Smooth muscle cell (in vitro differentiated cells): ENCODE measurements at regions not wholly inside any gene's neighbourhood (a gene's known extent, or its start where the extent isn't known, plus 50 kb on each side); places are given as distances from the start of the nearest gene placed in this dataset.

Source experiments
- DNase-seq: peaks from one replicate; lab custom pipeline; 2025; ENCODE audit not compliant: unreplicated experiment; lab: John Stamatoyannopoulos, UW
- H2AFZ ChIP-seq: fragments of 200-600 bp; sonication (generic); 2 replicates; pipeline ENCODE4 v1.6.0; 2016; ENCODE audit warnings: antibody characterized with exemption, low read depth, mild to moderate bottlenecking
- H3F3A ChIP-seq: fragments of 200-600 bp; sonication (generic); 2 replicates; pipeline ENCODE4 v1.6.0; 2017; ENCODE audit warnings: antibody characterized with exemption, low read depth
- H3K27ac ChIP-seq: fragments of 200-600 bp; sonication (generic); 2 replicates; pipeline ENCODE4 v1.5.1; 2016; ENCODE audit warnings: low read depth, mild to moderate bottlenecking
- H3K27me3 ChIP-seq: fragments of 200-600 bp; sonication (generic); 2 replicates; pipeline ENCODE4 v1.6.1; 2016; ENCODE audit warnings: low read depth, mild to moderate bottlenecking
- H3K36me3 ChIP-seq: fragments of 200-600 bp; sonication (generic); 2 replicates; pipeline ENCODE4 v1.5.1; 2016; ENCODE audit warnings: low read depth
- H3K4me1 ChIP-seq: fragments of 200-600 bp; sonication (generic); 2 replicates; pipeline ENCODE4 v1.5.1; 2016; ENCODE audit warnings: low read depth
- H3K4me2 ChIP-seq: fragments of 200-600 bp; sonication (generic); 2 replicates; pipeline ENCODE4 v1.6.0; 2016; ENCODE audit warnings: mild to moderate bottlenecking
- H3K4me3 ChIP-seq: fragments of 200-600 bp; sonication (generic); 2 replicates; pipeline ENCODE4 v1.5.1; 2016; ENCODE audit warnings: mild to moderate bottlenecking
- H3K79me2 ChIP-seq: fragments of 200-600 bp; sonication (generic); 2 replicates; pipeline ENCODE4 v1.6.0; 2016; ENCODE audit warnings: low read depth, mild to moderate bottlenecking
- H3K9ac ChIP-seq: fragments of 200-600 bp; sonication (generic); 2 replicates; pipeline ENCODE4 v1.6.0; 2016; ENCODE audit warnings: low read depth
- H3K9me3 ChIP-seq: fragments of 200-600 bp; sonication (generic); replicated peaks from 2 replicates; pipeline ENCODE4 v1.5.1; 2016; ENCODE audit warnings: low read depth
- H4K20me1 ChIP-seq: fragments of 200-600 bp; sonication (generic); 2 replicates; pipeline ENCODE4 v1.6.0; 2016; ENCODE audit warnings: low read depth
- CTCF ChIP-seq: fragments of 200-600 bp; sonication (generic); IDR thresholded peaks from 2 replicates; pipeline ENCODE4 v1.5.1; 2017; ENCODE audit warnings: borderline replicate concordance, mild to moderate bottlenecking, antibody characterized with exemption; ENCODE audit not compliant: insufficient read depth, poor library complexity, severe bottlenecking
- WGBS: methylation state at CpG from one replicate; pipeline ENCODE4 v1.1.7; 2016; ENCODE audit warnings: low lambda C conversion rate; 5-methylcytosine and 5-hydroxymethylcytosine counted together

- no peak overlapping the region for H3K9ac ChIP-seq
- WGBS: 67% methylated on average over 9 of the region's 9 CpGs
- peak overlapping the region; percentile 65 for H2AFZ ChIP-seq
- no peaks in the 10 kb centered on the region for H3K9me3 ChIP-seq
- H4K20me1 ChIP-seq: no peaks in the 10 kb centered on the region
- H3K4me1 ChIP-seq: no peaks in the 10 kb centered on the region
- H3F3A ChIP-seq: no peaks in the 10 kb centered on the region
- no peaks in the 10 kb centered on the region for H3K79me2 ChIP-seq
- peak overlapping the region; percentile 36 for H3K27ac ChIP-seq
- no peak for DNase-seq
- H3K4me3 ChIP-seq: no peak overlapping the region
- TF ChIP-seq CTCF: no peak
- no peaks in the 10 kb centered on the region for H3K27me3 ChIP-seq
- no peak overlapping the region for H3K4me2 ChIP-seq
- H3K36me3 ChIP-seq: no peaks in the 10 kb centered on the region
Measured at GRCh38 chr5:14054965-14055963, 87.9 kb upstream of the TRIO start.

GRCh38 chr5:14054111-14054854 is 88.9 kb upstream of the TRIO start:
- no peaks in the 10 kb centered on the region for H4K20me1 ChIP-seq
- WGBS: 94% methylated on average over 9 of the region's 9 CpGs
- no peak overlapping the region for H3K4me2 ChIP-seq
- no peak for TF ChIP-seq CTCF
- no peak overlapping the region for H3K27ac ChIP-seq
- H3K79me2 ChIP-seq: no peaks in the 10 kb centered on the region
- H3F3A ChIP-seq: no peaks in the 10 kb centered on the region
- H3K36me3 ChIP-seq: no peaks in the 10 kb centered on the region
- DNase-seq: no peak
- no peak overlapping the region for H2AFZ ChIP-seq
- no peak overlapping the region for H3K4me3 ChIP-seq
- H3K9ac ChIP-seq: no peak overlapping the region
- no peaks in the 10 kb centered on the region for H3K4me1 ChIP-seq
- H3K27me3 ChIP-seq: no peaks in the 10 kb centered on the region
- no peaks in the 10 kb centered on the region for H3K9me3 ChIP-seq

GRCh38 chr5:14050821-14051220 is 92.3 kb upstream of the TRIO start:
- H3K36me3 ChIP-seq: no peaks in the 10 kb centered on the region
- H4K20me1 ChIP-seq: no peaks in the 10 kb centered on the region
- H3K9ac ChIP-seq: no peak overlapping the region
- H2AFZ ChIP-seq: no peak overlapping the region
- H3K27me3 ChIP-seq: no peaks in the 10 kb centered on the region
- H3K4me2 ChIP-seq: no peak overlapping the region
- no peak overlapping the region for H3K27ac ChIP-seq
- H3K4me3 ChIP-seq: no peak overlapping the region
- no peaks in the 10 kb centered on the region for H3K4me1 ChIP-seq
- no peaks in the 10 kb centered on the region for H3F3A ChIP-seq
- TF ChIP-seq CTCF: no peak
- no peak for DNase-seq
- 71% methylated on average over 4 of the region's 4 CpGs for WGBS
- no peaks in the 10 kb centered on the region for H3K9me3 ChIP-seq
- no peaks in the 10 kb centered on the region for H3K79me2 ChIP-seq
